ENCODE measurements at regions not wholly inside any gene's neighbourhood (a gene's known extent, or its start where the extent isn't known, plus 50 kb on each side); places are given as distances from the start of the nearest gene placed in this dataset.

DNA sequence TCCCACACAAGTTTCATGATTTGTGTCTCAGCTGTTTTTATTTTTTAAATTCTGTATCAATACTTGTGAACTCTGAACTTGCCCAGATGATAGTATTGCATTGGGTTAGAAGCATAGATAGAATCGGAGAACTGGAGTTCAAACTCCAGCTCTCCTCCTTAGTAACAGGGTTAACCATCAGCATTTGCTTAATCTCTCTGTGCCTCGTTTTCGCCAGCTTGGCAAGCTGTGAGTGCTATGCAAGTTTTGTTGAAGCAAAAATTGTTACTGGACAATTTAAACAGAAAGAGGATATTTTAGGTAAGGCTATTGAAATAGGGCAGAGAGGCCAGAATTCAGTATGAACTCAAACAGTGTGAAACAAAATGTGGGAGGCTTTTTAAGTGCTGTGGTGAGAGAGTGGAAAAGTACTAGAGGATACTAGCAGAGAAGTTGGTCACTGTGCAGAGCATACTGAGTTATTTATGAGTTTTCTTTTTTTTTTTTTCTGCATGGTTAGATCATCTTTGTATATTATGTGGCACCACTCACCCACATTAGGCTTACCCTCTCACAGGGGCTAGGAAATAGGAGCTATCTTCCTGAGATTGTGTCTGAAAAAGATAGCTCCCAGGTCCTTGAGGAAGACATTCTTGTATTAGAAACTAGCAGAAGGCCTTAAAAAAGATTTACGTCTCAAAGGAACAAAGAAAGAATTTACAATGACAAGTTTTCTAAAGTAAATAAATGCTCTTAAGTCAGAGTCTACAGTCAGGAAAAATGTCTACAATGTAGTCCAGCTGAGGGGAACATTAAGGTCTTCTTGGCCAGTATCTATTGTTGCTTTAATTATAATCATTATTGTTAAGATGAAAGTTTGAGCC lies 1126.6 kb downstream of the FAT4 start:
- TF ChIP-seq, protein P1, sequence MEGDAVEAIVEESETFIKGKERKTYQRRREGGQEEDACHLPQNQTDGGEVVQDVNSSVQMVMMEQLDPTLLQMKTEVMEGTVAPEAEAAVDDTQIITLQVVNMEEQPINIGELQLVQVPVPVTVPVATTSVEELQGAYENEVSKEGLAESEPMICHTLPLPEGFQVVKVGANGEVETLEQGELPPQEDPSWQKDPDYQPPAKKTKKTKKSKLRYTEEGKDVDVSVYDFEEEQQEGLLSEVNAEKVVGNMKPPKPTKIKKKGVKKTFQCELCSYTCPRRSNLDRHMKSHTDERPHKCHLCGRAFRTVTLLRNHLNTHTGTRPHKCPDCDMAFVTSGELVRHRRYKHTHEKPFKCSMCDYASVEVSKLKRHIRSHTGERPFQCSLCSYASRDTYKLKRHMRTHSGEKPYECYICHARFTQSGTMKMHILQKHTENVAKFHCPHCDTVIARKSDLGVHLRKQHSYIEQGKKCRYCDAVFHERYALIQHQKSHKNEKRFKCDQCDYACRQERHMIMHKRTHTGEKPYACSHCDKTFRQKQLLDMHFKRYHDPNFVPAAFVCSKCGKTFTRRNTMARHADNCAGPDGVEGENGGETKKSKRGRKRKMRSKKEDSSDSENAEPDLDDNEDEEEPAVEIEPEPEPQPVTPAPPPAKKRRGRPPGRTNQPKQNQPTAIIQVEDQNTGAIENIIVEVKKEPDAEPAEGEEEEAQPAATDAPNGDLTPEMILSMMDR (IDR thresholded peaks at IDR 0.05 in 8 of 11, conservative IDR thresholded peaks at IDR 0.05 in 3 of 11) = no peak
- no peak for TF ChIP-seq POLR2A (IDR thresholded peaks at IDR 0.05)

Data from spleen (tissue), 7 donors.